BLaER1 (cell line): ENCODE measurements at regions not wholly inside any gene's neighbourhood (a gene's known extent, or its start where the extent isn't known, plus 50 kb on each side); places are given as distances from the start of the nearest gene placed in this dataset.

Experiments used
- H3K27ac ChIP-seq: shearing (Covaris generic); formaldehyde crosslinking; 2 replicates; pipeline ENCODE4 v1.8.1; 2022
- H3K27me3 ChIP-seq: shearing (Covaris generic); formaldehyde crosslinking; 2 replicates; pipeline ENCODE4 v1.8.1; 2022
- H3K36me3 ChIP-seq: shearing (Covaris generic); formaldehyde crosslinking; 2 replicates; pipeline ENCODE4 v1.8.1; 2022
- H3K4me1 ChIP-seq: shearing (Covaris generic); formaldehyde crosslinking; 2 replicates; pipeline ENCODE4 v1.8.1; 2022
- H3K4me2 ChIP-seq: shearing (Covaris generic); formaldehyde crosslinking; 2 replicates; pipeline ENCODE4 v1.8.1; 2022
- H3K4me3 ChIP-seq: shearing (Covaris generic); formaldehyde crosslinking; 2 replicates; pipeline ENCODE4 v1.8.1; 2022
- H3K9ac ChIP-seq: shearing (Covaris generic); formaldehyde crosslinking; 2 replicates; pipeline ENCODE4 v1.8.1; 2022
- H3K9me3 ChIP-seq: shearing (Covaris generic); formaldehyde crosslinking; 2 replicates; pipeline ENCODE4 v1.8.1; 2022
- H4K20me1 ChIP-seq: shearing (Covaris generic); formaldehyde crosslinking; 2 replicates; pipeline ENCODE4 v1.8.1; 2022
- Cebpa-rat ChIP-seq: shearing (Covaris generic); IDR thresholded peaks from 2 replicates; pipeline ENCODE4 v1.8.1; 2022

- Histone ChIP-seq H3K4me3 (no peak overlapping the region), H3K27ac (no peak overlapping the region), H3K4me2 (no peak overlapping the region), H4K20me1 (no peaks in the 10 kb centered on the region), H3K9ac (no peak overlapping the region), H3K36me3 (no peaks in the 10 kb centered on the region), H3K9me3 (peaks cover 33% of the 10 kb centered on the region), H3K27me3 (no peaks in the 10 kb centered on the region; the same call in 1 of the 2 replicates), H3K4me1 (no peaks in the 10 kb centered on the region; the same call in 1 of the 2 replicates)
- no peak for TF ChIP-seq Cebpa-rat
These were observed 77.3 kb upstream of the SH3BP4 start for GRCh38 chr2:234874347-234875046.

DNA sequence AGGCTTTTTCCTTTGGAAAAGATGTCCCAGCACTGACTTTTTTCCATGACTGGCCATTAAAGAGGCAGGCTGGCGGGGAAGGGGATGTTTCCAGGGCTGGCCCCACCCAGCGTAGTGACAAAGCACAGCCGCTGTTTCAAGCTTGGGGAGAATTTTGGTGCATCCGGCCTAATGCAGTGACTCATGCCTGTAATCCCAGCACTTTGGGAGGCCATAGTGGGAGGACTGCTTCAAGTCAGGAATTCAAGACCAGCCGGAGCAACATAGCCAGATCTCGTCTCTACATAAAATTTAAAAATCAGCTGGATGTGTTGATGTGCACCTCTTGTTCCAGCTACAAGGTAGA lies 78.0 kb upstream of the SH3BP4 start:
- Histone ChIP-seq H3K9me3 (peaks cover 33% of the 10 kb centered on the region), H3K27me3 (no peaks in the 10 kb centered on the region; the same call in 1 of the 2 replicates), H4K20me1 (no peaks in the 10 kb centered on the region), H3K4me1 (no peaks in the 10 kb centered on the region; the same call in 1 of the 2 replicates), H3K9ac (no peak overlapping the region), H3K27ac (no peak overlapping the region), H3K4me2 (no peak overlapping the region), H3K4me3 (no peak overlapping the region), H3K36me3 (no peaks in the 10 kb centered on the region)
- no peak for TF ChIP-seq Cebpa-rat

- TF ChIP-seq Cebpa-rat, result no peak
- Histone ChIP-seq H3K9ac (no peak overlapping the region), H3K27me3 (no peaks in the 10 kb centered on the region; the same call in 1 of the 2 replicates), H3K4me3 (no peak overlapping the region), H3K9me3 (peaks cover 33% of the 10 kb centered on the region), H3K36me3 (no peaks in the 10 kb centered on the region), H3K4me1 (no peaks in the 10 kb centered on the region; the same call in 1 of the 2 replicates), H3K4me2 (no peak overlapping the region), H3K27ac (no peak overlapping the region), H4K20me1 (no peaks in the 10 kb centered on the region)
These were observed 78.6 kb upstream of the SH3BP4 start for GRCh38 chr2:234873103-234873827.

- no peaks in the 10 kb centered on the region for H3K4me1 ChIP-seq
- no peaks in the 10 kb centered on the region for H3K36me3 ChIP-seq
These were observed 81.8 kb upstream of the SH3BP4 start for GRCh38 chr2:234869969-234870368.

DNA sequence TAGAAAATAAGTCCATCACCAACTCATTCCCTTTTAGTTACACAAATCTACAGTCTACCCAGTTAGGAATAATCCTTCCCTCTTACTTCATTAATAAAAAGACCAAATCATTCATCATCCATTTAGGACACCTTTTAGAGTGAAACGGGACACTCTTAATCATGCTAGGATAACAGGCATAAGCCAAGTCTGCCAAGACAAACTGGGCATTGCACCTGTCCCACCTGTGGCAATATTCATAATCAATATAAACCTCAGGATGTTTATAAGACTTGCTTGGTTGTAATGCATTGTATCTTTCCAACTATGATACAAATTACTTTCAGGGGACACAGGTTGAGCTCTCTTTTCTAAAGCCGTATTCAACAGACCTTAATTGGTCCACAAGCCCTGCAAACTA lies 82.7 kb upstream of the SH3BP4 start:
- no peak overlapping the region for H3K4me3 ChIP-seq
- TF ChIP-seq Cebpa-rat, result no peak
- H3K4me1 ChIP-seq, result no peaks in the 10 kb centered on the region
- H3K36me3 ChIP-seq, result no peaks in the 10 kb centered on the region
- no peak overlapping the region for H3K27ac ChIP-seq
- H4K20me1 ChIP-seq, result no peaks in the 10 kb centered on the region
- no peak overlapping the region for H3K4me2 ChIP-seq
- H3K9me3 ChIP-seq, result peaks cover 38% of the 10 kb centered on the region
- H3K27me3 ChIP-seq, result no peaks in the 10 kb centered on the region; the same call in 1 of the 2 replicates
- H3K9ac ChIP-seq, result no peak overlapping the region

More at GRCh38 chr2:234869969-234870368, 81.8 kb upstream of the SH3BP4 start:
- peaks cover 38% of the 10 kb centered on the region for H3K9me3 ChIP-seq
- no peaks in the 10 kb centered on the region; the same call in 1 of the 2 replicates for H3K27me3 ChIP-seq
- H3K27ac ChIP-seq, result no peak overlapping the region
- no peak for TF ChIP-seq Cebpa-rat
- H3K9ac ChIP-seq, result no peak overlapping the region
- no peaks in the 10 kb centered on the region for H4K20me1 ChIP-seq
- H3K4me3 ChIP-seq, result no peak overlapping the region
- H3K4me2 ChIP-seq, result no peak overlapping the region

GRCh38 chr2:234867882-234868285 lies 83.9 kb upstream of the SH3BP4 start:
- H3K27ac ChIP-seq, result no peak overlapping the region
- no peaks in the 10 kb centered on the region for H4K20me1 ChIP-seq
- no peak overlapping the region for H3K4me3 ChIP-seq
- H3K27me3 ChIP-seq, result no peaks in the 10 kb centered on the region
- no peaks in the 10 kb centered on the region for H3K36me3 ChIP-seq
- H3K4me2 ChIP-seq, result no peak overlapping the region
- H3K9ac ChIP-seq, result no peak overlapping the region
- peaks cover 28% of the 10 kb centered on the region for H3K9me3 ChIP-seq
- H3K4me1 ChIP-seq, result no peaks in the 10 kb centered on the region
- no peak for TF ChIP-seq Cebpa-rat

DNA sequence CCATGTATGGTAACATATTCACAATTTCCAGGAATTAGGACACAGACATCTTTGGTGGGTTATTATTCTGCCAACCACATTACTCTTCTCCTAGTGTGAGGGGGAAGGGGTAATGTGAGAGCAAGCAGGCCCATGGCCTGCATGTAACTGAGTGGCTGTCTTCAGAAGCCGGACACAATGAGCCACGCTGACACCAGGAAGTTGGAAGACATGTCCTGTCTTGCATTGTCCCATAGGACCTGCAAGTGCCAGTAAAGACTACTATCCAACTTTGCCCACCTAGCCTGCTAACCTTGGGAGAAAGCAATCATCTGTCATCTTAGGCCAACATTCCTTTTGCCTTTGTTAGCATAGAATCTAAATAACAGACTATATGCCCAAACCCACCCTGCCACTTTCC lies 86.2 kb upstream of the SH3BP4 start:
- Histone ChIP-seq H4K20me1 (no peaks in the 10 kb centered on the region), H3K4me3 (no peak overlapping the region), H3K27me3 (no peaks in the 10 kb centered on the region), H3K4me1 (no peaks in the 10 kb centered on the region), H3K27ac (no peak overlapping the region), H3K4me2 (no peak overlapping the region), H3K9me3 (peaks cover 24% of the 10 kb centered on the region), H3K36me3 (no peaks in the 10 kb centered on the region), H3K9ac (no peak overlapping the region)
- TF ChIP-seq Cebpa-rat, result no peak

- no peak overlapping the region for H3K4me2 ChIP-seq
- H4K20me1 ChIP-seq, result no peaks in the 10 kb centered on the region
- H3K4me3 ChIP-seq, result no peak overlapping the region
- H3K9ac ChIP-seq, result no peak overlapping the region
- peaks cover 24% of the 10 kb centered on the region for H3K9me3 ChIP-seq
- no peak for TF ChIP-seq Cebpa-rat
- H3K4me1 ChIP-seq, result no peaks in the 10 kb centered on the region
- no peaks in the 10 kb centered on the region for H3K36me3 ChIP-seq
- H3K27ac ChIP-seq, result no peak overlapping the region
- no peaks in the 10 kb centered on the region for H3K27me3 ChIP-seq
These were observed 86.8 kb upstream of the SH3BP4 start for GRCh38 chr2:234865040-234865439.

- Histone ChIP-seq H3K27ac (no peak overlapping the region), H3K9me3 (peaks cover 24% of the 10 kb centered on the region), H4K20me1 (no peaks in the 10 kb centered on the region), H3K4me1 (no peaks in the 10 kb centered on the region), H3K36me3 (no peaks in the 10 kb centered on the region), H3K4me3 (no peak overlapping the region), H3K4me2 (no peak overlapping the region), H3K9ac (no peak overlapping the region), H3K27me3 (no peaks in the 10 kb centered on the region)
- TF ChIP-seq Cebpa-rat, result no peak
These were observed 87.3 kb upstream of the SH3BP4 start for GRCh38 chr2:234864506-234864905.
